ENCODE measurements at regions not wholly inside any gene's neighbourhood (a gene's known extent, or its start where the extent isn't known, plus 50 kb on each side); places are given as distances from the start of the nearest gene placed in this dataset.

GRCh38 chr2:64359892-64360657 lies 93.9 kb upstream of the LGALSL start:
- Histone ChIP-seq H4K8ac (ENCODE audit: low read depth, low read length) (no peak overlapping the region), H3K56ac (ENCODE audit: low read length) (no peak overlapping the region), H3K27me3 (ENCODE audit: insufficient read depth, low read length, poor library complexity) (no peaks in the 10 kb centered on the region), H2BK15ac (replicated peaks; ENCODE audit: low read depth) (no peak overlapping the region), H3K4me3 (ENCODE audit: low read length) (no peak overlapping the region), H3K79me1 (ENCODE audit: low read length) (no peaks in the 10 kb centered on the region), H3K4ac (ENCODE audit: low read depth, low read length) (no peak overlapping the region), H2BK5ac (ENCODE audit: low read length) (no peak overlapping the region), H2AK5ac (ENCODE audit: low read length) (no peak overlapping the region), H3K79me2 (ENCODE audit: control insufficient read depth, insufficient read depth, low read length) (no peaks in the 10 kb centered on the region), H2BK120ac (ENCODE audit: low read depth, low read length) (no peak overlapping the region), H3K23ac (ENCODE audit: low read length) (no peak overlapping the region), H3K27ac (ENCODE audit: low read depth, low read length) (no peak overlapping the region), H4K5ac (ENCODE audit: low read length) (no peak overlapping the region), H3K9ac (ENCODE audit: low read length) (no peak overlapping the region), H3K36me3 (ENCODE audit: control insufficient read depth, insufficient read depth, low read length) (no peaks in the 10 kb centered on the region), H3K4me2 (ENCODE audit: low read length) (no peak overlapping the region), H3K4me1 (ENCODE audit: control insufficient read depth, low read depth, low read length) (peaks cover 5% of the 10 kb centered on the region), H3K18ac (ENCODE audit: low read length) (no peak overlapping the region)
- WGBS (ENCODE audit: extremely low coverage, insufficient coverage, low lambda C conversion rate), result no CpG with 5 or more reads among the region's 11 CpGs
- DNase-seq, result peak; percentile 59

GRCh38 chr2:64361151-64361938 lies 92.6 kb upstream of the LGALSL start:
- no peak overlapping the region for H2BK120ac ChIP-seq (ENCODE audit: low read depth, low read length)

GRCh38 chr2:64362562-64363026 lies 91.4 kb upstream of the LGALSL start:
- Histone ChIP-seq H3K4ac (ENCODE audit: low read depth, low read length) (no peak overlapping the region), H2BK15ac (replicated peaks; ENCODE audit: low read depth) (no peak overlapping the region), H3K79me2 (ENCODE audit: control insufficient read depth, insufficient read depth, low read length) (no peaks in the 10 kb centered on the region), H2BK120ac (ENCODE audit: low read depth, low read length) (no peak overlapping the region), H4K8ac (ENCODE audit: low read depth, low read length) (no peak overlapping the region), H3K4me3 (ENCODE audit: low read length) (no peak overlapping the region), H2BK5ac (ENCODE audit: low read length) (no peak overlapping the region), H3K79me1 (ENCODE audit: low read length) (no peaks in the 10 kb centered on the region), H3K27ac (ENCODE audit: low read depth, low read length) (no peak overlapping the region), H3K18ac (ENCODE audit: low read length) (no peak overlapping the region), H3K36me3 (ENCODE audit: control insufficient read depth, insufficient read depth, low read length) (no peaks in the 10 kb centered on the region), H3K27me3 (ENCODE audit: insufficient read depth, low read length, poor library complexity) (no peaks in the 10 kb centered on the region), H3K9ac (ENCODE audit: low read length) (no peak overlapping the region), H3K56ac (ENCODE audit: low read length) (no peak overlapping the region), H4K5ac (ENCODE audit: low read length) (no peak overlapping the region), H3K23ac (ENCODE audit: low read length) (no peak overlapping the region), H3K4me1 (ENCODE audit: control insufficient read depth, low read depth, low read length) (peaks cover 5% of the 10 kb centered on the region), H2AK5ac (ENCODE audit: low read length) (no peak overlapping the region), H3K4me2 (ENCODE audit: low read length) (no peak overlapping the region)
- WGBS (ENCODE audit: extremely low coverage, insufficient coverage, low lambda C conversion rate), result no CpG with 5 or more reads among the region's 4 CpGs
- DNase-seq, result peak; percentile 67

More at GRCh38 chr2:64361151-64361938, 92.6 kb upstream of the LGALSL start:
- Histone ChIP-seq H3K79me1 (ENCODE audit: low read length) (no peaks in the 10 kb centered on the region), H2BK15ac (replicated peaks; ENCODE audit: low read depth) (no peak overlapping the region), H4K8ac (ENCODE audit: low read depth, low read length) (no peak overlapping the region), H3K4ac (ENCODE audit: low read depth, low read length) (no peak overlapping the region), H3K4me3 (ENCODE audit: low read length) (no peak overlapping the region), H3K4me2 (ENCODE audit: low read length) (no peak overlapping the region), H3K27ac (ENCODE audit: low read depth, low read length) (no peak overlapping the region), H3K9ac (ENCODE audit: low read length) (no peak overlapping the region), H3K36me3 (ENCODE audit: control insufficient read depth, insufficient read depth, low read length) (no peaks in the 10 kb centered on the region), H2BK5ac (ENCODE audit: low read length) (no peak overlapping the region), H3K4me1 (ENCODE audit: control insufficient read depth, low read depth, low read length) (peaks cover 5% of the 10 kb centered on the region), H2AK5ac (ENCODE audit: low read length) (no peak overlapping the region), H3K56ac (ENCODE audit: low read length) (no peak overlapping the region), H3K18ac (ENCODE audit: low read length) (no peak overlapping the region), H3K27me3 (ENCODE audit: insufficient read depth, low read length, poor library complexity) (no peaks in the 10 kb centered on the region), H4K5ac (ENCODE audit: low read length) (no peak overlapping the region), H3K79me2 (ENCODE audit: control insufficient read depth, insufficient read depth, low read length) (no peaks in the 10 kb centered on the region), H3K23ac (ENCODE audit: low read length) (no peak overlapping the region)
- DNase-seq, result no peak
- no CpG with 5 or more reads among the region's 12 CpGs for WGBS (ENCODE audit: extremely low coverage, insufficient coverage, low lambda C conversion rate)

- peaks cover 5% of the 10 kb centered on the region for H3K4me1 ChIP-seq (ENCODE audit: control insufficient read depth, low read depth, low read length)
Measured at GRCh38 chr2:64363140-64363539, 90.8 kb upstream of the LGALSL start.

GRCh38 chr2:64363848-64364247 lies 90.1 kb upstream of the LGALSL start:
- Histone ChIP-seq H2BK5ac (ENCODE audit: low read length) (no peak overlapping the region), H3K4me1 (ENCODE audit: control insufficient read depth, low read depth, low read length) (peaks cover 5% of the 10 kb centered on the region), H3K79me2 (ENCODE audit: control insufficient read depth, insufficient read depth, low read length) (no peaks in the 10 kb centered on the region), H4K8ac (ENCODE audit: low read depth, low read length) (no peak overlapping the region), H2AK5ac (ENCODE audit: low read length) (no peak overlapping the region), H3K36me3 (ENCODE audit: control insufficient read depth, insufficient read depth, low read length) (no peaks in the 10 kb centered on the region), H3K4me2 (ENCODE audit: low read length) (no peak overlapping the region), H4K5ac (ENCODE audit: low read length) (no peak overlapping the region), H3K23ac (ENCODE audit: low read length) (no peak overlapping the region), H3K18ac (ENCODE audit: low read length) (no peak overlapping the region), H3K9ac (ENCODE audit: low read length) (no peak overlapping the region), H3K4ac (ENCODE audit: low read depth, low read length) (no peak overlapping the region), H3K4me3 (ENCODE audit: low read length) (no peak overlapping the region), H3K79me1 (ENCODE audit: low read length) (no peaks in the 10 kb centered on the region), H2BK120ac (ENCODE audit: low read depth, low read length) (no peak overlapping the region), H3K56ac (ENCODE audit: low read length) (no peak overlapping the region), H3K27ac (ENCODE audit: low read depth, low read length) (no peak overlapping the region), H2BK15ac (replicated peaks; ENCODE audit: low read depth) (no peak overlapping the region), H3K27me3 (ENCODE audit: insufficient read depth, low read length, poor library complexity) (no peaks in the 10 kb centered on the region)
- no CpG with 5 or more reads among the region's 2 CpGs for WGBS (ENCODE audit: extremely low coverage, insufficient coverage, low lambda C conversion rate)
- peak; percentile 76 for DNase-seq

More at GRCh38 chr2:64363140-64363539, 90.8 kb upstream of the LGALSL start:
- Histone ChIP-seq H3K27ac (ENCODE audit: low read depth, low read length) (no peak overlapping the region), H2BK5ac (ENCODE audit: low read length) (no peak overlapping the region), H3K9ac (ENCODE audit: low read length) (no peak overlapping the region), H3K79me1 (ENCODE audit: low read length) (no peaks in the 10 kb centered on the region), H3K4me2 (ENCODE audit: low read length) (no peak overlapping the region), H4K5ac (ENCODE audit: low read length) (no peak overlapping the region), H3K4me3 (ENCODE audit: low read length) (no peak overlapping the region), H3K18ac (ENCODE audit: low read length) (no peak overlapping the region), H3K56ac (ENCODE audit: low read length) (no peak overlapping the region), H2AK5ac (ENCODE audit: low read length) (no peak overlapping the region), H3K36me3 (ENCODE audit: control insufficient read depth, insufficient read depth, low read length) (no peaks in the 10 kb centered on the region), H3K79me2 (ENCODE audit: control insufficient read depth, insufficient read depth, low read length) (no peaks in the 10 kb centered on the region), H2BK15ac (replicated peaks; ENCODE audit: low read depth) (no peak overlapping the region), H2BK120ac (ENCODE audit: low read depth, low read length) (no peak overlapping the region), H3K23ac (ENCODE audit: low read length) (no peak overlapping the region), H4K8ac (ENCODE audit: low read depth, low read length) (no peak overlapping the region), H3K4ac (ENCODE audit: low read depth, low read length) (no peak overlapping the region), H3K27me3 (ENCODE audit: insufficient read depth, low read length, poor library complexity) (no peaks in the 10 kb centered on the region)
- DNase-seq, result no peak
- no CpG with 5 or more reads among the region's 4 CpGs for WGBS (ENCODE audit: extremely low coverage, insufficient coverage, low lambda C conversion rate)
